GM19324 (cell line): ENCODE measurements at regions not wholly inside any gene's neighbourhood (a gene's known extent, or its start where the extent isn't known, plus 50 kb on each side); places are given as distances from the start of the nearest gene placed in this dataset.

ENCODE experiments used
- ATAC-seq: cut with Tn5 transposase; IDR thresholded peaks from one replicate; pipeline ENCODE4 v1.9.1; 2021; ENCODE audit warnings: mild to moderate bottlenecking, moderate library complexity; ENCODE audit not compliant: unreplicated experiment, low FRiP score

DNA sequence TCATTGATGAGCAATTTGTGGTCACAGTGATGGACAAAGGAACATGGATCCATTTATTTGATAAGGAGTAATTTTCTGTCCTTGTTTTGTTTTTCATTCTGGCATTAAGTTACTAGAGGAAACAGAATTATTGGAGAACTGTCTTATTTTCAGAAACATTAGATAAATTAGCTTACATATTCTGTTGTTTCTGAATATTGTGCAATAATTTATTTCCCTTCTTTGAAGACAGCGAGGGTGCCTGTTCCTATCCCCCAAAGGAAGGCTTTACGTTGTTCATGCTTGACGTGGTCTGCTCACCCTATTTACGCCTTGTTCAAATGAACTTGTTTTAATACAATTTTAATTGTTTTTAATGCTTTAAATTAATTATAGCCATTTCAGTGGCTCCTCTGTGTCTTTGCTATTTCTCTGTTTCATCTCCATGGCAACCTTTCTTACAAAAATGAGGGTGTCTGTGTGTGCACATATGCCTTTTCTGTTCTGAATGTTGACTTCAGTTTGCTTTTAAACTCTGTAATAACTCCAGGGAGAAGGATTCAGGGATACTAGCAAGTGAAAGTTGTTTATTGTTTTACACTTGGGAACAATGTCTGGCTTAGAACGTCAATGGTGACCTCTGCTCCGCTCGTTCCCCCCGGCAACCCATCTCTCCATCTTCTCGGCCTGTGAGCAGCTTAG is 138.3 kb upstream of the PLET1 start:
- ATAC-seq = no peak

DNA sequence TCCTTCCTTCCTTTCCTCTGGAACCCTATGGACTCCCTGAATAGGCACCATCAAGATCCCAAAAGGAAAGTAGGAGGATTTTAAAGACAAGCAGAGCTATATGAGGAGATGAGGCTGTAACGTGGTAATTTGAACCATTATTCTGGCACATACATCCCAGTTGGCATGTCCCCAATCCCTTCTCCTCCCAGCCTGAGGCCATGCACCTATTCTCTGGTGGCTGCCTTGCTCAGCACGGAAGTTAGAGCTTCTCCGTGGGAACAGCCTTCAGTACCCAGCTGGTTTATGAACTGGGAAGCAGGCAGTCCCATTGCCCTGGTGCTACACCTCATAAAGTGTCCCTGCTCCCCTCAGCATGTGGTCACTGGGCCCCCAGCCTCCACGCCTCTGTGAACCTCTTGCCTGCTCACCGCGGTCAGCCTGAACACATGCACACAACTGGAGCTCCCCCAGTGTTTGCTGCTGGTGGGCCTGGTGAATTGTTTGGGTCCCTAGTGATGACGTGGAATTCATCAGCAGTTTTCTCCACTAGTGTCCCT is 139.9 kb upstream of the PLET1 start:
- ATAC-seq = no peak

DNA sequence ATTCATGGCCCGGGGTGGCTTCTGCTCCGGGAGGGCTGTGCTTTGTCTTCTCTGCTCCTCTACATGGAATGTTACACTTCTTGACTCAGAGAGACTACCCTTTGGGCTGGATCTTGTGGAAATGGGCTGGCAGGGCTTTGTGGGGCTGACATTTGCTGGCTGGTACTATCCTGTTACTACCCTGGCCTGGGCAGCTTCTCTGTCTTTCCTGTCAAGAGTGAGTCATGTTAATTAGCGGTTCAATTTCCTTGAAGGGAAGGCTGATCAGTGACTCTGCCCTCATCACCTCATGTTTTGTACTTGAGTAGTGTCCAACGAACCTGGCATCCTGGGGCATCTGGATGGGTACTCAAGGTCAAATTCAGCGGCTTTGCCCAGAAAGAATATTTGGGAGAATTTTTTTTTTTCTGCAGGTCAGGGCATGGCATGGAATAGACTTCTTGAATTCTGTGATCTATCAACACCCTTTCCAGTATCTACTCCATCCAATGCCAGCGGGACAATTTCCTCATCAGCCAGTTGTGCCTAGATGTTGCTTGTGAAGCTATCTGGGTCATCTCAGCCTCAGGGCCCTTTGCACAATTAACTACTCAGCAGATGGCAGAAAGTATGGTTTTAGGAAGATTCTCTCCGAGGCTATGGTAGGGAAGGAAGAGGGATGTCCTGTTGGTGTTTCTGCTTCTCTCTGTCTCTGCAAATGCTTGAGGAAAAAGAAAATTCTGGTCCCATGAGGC is 140.5 kb upstream of the PLET1 start:
- ATAC-seq = no peak

DNA sequence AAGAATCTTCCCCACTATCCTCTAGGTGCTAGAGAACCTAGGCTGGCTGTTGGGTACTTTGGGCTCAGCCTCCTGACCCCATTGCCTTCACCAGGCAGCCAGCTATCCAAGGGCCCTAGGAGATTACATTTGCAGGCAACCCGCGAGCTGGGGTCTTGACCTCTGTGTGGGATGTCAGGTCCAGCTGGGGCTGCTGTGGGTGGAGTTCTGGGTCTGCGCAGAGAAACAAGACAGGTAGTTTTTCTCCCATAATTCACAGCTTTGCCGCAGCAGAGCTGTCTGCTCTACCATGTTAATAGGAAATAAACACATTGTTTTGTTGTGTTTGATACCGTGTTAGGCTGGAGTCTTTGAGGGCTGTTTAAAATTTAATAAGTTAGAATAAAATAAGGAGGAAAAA is 142.8 kb upstream of the PLET1 start:
- ATAC-seq = no peak

DNA sequence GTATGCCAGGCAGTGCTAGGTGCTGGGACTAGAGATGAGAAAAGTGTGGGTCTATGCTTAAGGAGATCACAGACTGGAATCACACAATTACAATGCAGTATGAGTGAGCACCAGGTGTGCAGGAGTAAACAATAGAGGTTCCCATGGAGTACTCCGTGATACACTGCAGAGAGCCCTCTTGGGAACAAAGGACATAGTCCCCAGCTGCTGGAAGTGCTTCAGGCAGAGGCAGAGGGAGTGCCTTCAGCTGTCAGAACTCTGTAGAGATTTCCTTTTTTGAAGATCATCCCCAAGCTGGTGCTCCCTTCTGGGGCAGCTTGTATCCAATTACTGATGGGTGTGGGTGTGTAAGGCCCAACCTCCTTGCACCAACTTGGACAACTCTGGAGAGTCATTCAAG is 143.5 kb upstream of the PLET1 start:
- no peak for ATAC-seq

DNA sequence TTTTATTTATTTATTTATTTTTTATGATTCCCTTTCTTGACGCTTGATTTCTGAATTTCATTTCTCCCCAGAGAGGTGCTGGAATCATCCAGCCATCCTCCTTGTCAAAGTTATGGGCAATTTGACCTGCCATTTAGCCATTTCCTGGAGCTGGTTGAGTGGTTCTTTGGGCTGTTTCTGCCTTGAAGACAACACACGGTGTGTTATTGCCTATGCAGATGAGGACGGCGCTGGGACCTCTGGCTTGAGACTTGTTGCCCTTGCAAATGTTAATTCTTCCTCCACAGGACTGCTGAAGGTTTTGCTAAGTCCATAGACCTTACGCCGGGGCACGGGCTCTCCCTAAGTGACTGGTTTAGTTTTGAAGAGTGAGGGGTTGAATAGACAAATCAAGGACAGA is 147.9 kb upstream of the PLET1 start:
- no peak for ATAC-seq

DNA sequence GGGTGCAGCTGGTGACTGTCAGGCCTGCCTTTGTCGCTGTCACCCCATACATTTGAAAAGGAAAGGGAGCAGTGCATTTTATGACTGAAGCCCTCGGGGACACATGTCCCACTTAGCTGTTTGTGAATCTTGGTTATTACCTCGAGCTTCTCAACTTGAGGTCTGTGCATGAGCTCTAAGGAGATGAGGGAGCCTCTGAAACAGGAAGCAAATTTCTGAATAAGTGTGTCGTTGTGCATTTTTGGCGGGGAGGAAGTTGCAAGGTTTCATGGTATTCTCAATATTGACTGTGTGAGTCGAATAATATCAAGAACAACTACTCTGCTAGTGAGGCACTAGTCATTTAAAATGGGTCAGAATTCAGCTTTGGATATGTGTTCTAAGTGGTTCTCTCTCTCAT is 149.7 kb upstream of the PLET1 start:
- ATAC-seq = no peak

DNA sequence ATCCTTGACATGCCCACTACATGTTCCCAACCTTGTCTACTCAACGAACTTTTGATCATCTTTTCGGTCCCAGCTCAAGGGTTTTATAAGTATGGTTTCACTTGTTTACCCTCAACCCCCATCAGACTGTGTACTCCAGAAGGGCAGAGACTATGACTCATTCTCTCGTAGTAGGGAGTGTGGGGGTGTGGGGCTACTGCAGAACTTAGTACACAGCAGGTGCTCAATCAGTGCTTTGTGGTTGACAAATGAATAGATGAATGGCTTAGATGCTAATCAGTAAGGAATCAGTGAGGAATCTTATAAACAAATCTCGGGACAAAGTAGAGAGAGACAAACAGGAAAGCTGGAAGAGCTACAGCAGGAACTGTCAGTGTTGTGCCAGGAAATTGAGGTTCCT is 151.7 kb upstream of the PLET1 start:
- ATAC-seq = no peak

DNA sequence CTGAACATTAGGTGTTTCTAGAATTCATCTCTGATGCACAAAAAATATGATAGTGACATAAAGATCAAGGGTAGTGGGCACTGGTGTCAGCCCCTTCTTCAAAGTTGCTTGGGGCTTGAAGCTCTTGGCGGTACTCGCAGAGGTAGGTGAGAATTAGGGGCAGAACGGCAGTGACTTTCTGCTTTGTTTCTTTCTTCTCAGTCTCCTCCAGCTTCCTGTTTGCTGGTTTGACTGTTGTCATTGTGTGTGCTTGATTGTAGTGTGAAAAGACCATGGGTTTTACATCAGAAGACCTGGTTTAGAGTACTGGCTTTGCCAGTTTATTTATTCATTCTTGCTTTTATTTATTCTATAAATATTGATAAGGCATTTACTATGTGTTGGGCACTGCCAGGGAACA is 156.7 kb upstream of the PLET1 start:
- no peak for ATAC-seq

DNA sequence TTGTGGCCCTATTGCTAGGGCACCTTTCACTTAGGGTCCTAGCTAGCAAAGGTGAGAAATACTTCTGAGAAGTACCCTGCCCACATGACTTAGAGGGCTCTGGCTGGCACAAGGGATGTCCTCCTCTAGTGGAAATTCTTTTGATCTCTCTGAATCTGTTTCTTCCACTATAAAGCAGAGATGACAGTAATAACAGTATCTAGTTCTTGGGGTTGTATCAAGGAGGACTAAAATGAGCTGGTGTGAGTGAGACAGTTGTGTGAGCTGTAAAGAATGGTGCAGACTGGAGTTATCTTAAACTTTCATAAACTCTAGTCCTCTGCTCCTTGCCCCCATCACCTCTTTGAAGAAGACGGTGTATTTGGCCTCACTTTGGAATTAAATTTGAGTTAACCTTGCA is 157.8 kb upstream of the PLET1 start:
- no peak for ATAC-seq

DNA sequence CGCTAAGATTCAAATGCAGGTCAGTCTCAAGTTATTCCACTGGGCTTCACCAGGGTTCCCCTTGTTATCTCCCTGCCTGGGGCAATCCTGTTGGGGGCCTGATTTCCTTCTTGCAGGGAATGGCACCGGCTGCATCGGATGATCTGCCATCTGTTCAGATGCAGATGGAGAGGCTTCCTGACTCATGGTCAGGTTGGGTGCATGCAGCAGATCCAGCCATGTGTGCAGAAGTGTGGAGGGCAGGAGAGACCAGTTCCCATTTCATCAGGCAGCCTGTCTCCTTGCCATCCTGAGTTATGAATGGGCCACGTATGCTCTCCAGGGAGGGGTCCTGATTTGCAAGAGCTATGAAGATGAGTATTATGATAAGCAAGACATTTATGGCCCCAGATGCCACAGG is 161.2 kb upstream of the PLET1 start:
- ATAC-seq = no peak

DNA sequence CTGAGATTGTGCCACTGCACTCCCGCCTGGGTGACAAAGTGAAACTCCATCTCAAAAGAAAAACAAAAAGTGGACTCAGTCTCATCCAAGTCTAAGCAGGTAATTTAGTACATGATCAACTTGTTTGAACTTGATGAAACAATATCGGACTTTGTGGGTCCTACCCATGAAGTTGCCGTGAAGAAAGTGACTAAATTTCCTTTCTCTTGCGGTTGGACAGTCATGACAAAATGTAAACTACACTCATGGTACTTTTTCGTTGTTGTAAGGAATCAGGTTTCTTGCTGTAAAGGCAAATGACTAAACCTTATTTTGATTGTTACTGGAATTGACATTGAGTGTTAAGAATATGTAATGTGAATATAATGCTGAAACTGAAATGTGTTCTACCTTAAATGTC is 164.5 kb upstream of the PLET1 start:
- ATAC-seq = no peak

DNA sequence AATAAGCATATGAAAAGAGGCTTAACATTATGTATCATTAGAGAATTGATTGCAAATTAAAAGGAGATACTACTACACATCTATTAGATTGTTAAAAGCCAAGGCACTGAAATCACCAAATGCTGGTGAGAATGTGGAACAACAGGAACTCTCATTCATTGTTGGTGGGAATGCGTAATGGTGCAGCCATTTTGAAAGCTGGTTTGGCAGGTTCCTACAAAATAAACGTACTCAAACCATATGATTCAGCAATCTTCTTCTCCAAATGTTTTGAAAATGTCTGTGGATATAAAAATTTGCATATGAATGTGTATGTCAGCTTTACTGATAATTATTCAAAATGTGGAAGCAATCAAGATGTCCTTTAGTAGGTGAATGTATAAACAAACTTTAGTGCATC is 176.4 kb upstream of the PLET1 start:
- ATAC-seq = no peak

DNA sequence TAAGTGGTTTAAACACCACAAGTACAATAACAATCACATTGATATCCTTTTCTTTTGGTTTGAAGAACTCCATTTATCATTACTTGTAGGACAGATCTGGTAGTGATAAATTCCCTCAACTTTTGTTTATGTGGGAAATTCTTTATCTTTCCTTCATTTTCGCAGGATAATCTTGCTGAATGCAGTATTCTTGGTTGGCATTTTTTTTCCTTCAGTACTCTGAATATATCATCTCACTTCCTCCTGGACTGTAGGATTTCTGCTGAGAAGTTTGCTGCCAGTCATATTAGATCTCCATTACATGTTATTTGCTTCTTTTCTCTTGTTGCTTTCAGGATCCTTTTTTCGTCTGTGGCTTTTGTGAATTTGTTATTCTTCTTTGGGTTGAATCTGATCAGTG is 179.0 kb upstream of the PLET1 start:
- no peak for ATAC-seq

DNA sequence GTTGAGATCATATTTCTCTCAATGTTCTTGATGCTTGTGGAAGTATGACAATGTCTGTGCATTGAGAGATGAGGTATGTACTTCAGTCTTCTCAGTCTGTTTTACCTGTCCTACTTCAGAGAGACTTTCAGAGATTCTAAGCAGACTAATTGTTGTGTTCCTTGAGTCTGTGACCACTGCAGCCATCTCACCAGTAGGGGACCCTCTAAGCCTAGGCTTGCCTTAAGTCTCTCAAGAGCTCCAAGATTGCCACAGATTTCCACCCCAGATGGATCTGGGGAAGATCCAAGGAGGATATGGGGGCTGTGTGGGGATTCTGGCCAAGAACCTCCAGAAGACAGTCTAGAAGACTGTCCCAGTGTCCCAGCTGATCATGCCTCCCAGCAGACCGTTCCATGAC is 179.9 kb upstream of the PLET1 start:
- ATAC-seq = no peak

DNA sequence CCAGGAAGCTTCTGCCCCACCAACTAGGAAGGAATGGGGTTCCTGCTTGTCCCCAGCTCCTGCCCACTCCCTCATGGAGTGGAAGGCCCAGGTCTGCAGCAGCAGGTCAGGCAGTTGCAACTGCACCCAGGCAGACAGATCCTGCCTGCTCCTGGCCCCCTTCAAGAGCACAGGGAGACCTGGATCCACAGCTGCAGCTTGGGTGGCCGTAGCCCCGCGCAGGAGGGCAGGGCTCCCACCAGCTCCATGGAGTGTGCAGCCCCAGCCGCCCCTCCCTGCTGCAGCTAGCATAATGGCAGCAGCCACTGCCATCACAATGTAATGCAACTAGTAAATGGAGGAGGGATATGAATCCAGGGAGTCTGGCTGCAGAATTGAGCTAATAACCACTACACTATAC is 187.5 kb upstream of the PLET1 start:
- no peak for ATAC-seq

DNA sequence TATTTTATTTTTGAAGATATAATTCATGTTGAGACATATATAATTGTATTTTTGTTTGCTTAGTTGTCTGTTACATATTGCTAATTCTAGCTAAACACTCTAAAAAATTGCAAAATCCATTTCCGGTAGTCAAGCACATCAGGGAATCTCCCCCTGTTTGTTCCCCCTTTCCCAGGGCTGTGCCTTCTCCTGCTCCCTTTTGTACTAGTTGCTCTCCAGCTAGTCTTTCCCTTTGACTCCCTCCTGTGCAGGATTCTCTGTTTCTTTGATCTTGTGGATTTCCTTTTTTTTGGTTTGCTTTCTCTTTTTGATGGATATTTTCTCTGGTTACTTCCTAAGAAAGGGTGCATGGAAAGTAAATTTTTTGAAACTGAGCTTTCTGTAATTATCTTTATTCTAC is 188.1 kb upstream of the PLET1 start:
- no peak for ATAC-seq

DNA sequence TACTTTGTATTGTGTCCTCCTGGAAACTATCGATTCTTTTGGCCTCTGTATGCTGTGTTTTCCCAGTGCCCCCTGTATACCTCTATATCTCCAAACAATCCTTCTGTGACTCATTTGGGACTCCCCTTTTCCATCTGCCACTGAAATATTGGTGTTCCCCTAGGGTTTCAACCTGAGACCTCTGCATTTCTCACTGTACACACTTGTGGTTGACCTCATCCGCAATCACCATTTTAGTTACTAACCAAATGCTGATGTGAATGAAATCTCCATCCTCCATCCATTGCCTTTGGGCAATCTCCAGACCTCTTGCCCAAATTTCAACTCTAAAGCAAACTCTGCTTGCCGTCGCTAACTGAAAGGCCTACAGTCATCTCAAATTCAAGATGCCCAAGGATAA is 190.6 kb upstream of the PLET1 start:
- no peak for ATAC-seq

DNA sequence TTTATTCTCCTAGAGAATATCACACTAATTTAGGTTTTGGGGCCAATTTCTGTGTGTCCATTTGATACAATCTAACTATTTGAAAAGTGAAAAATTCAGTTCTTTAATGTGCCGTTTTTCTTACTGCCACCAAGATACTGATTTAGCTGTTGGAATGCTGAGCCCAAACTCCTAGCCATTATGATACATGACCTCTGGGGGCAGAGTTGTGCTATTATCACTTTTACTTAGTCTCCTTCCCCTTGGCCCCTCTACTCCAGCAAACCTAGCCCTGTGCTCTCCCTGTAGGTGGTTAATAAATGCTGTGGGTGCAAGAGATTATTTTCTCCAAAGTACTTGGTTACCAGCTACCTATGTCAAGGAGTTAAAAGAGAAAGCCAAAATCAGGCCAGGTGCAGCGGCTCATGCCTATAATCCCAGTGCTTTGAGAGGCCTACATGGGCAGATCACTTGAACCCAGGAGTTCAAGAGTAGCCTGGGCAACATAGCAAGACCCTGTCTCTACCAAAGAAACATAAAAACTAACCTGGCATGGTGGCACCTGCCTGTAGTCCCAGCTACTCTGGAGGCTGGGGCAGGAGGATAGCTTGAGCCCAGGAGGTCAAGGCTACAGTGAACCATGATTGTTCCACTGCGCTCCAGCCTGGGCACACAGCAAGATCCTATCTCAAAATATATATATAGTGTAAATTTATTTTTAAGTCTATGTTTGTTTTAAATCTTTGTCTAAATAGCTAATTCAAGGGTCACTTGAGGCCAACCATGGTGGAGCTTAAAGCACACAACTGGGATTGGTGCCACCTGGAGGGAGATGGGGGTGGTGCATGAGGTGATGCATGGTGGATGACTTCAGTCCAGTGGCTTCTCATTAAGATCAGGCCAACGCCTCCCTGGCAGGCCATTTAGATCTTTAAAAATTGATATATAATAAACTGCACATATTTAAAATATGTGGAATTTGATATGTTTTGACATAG is 193.2 kb upstream of the PLET1 start:
- ATAC-seq = no peak

DNA sequence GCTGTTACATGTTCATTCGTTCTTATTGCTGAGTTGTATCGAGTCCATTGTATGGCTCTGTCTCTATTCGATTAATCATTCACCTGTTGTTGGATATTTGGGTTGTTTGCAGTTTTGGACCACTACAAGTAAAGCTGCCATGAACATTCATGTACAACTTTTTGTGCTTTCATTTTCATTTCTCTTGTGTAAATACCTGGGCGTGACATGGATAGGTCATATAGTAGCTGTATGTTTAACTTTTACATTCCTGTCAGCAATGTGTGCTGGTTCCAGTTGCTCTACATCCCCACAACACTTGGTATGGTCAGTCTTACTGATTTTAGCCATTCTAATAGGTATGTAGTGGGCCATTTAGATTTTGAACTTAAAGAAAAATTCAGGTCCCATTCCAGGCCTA is 194.2 kb upstream of the PLET1 start:
- no peak for ATAC-seq

DNA sequence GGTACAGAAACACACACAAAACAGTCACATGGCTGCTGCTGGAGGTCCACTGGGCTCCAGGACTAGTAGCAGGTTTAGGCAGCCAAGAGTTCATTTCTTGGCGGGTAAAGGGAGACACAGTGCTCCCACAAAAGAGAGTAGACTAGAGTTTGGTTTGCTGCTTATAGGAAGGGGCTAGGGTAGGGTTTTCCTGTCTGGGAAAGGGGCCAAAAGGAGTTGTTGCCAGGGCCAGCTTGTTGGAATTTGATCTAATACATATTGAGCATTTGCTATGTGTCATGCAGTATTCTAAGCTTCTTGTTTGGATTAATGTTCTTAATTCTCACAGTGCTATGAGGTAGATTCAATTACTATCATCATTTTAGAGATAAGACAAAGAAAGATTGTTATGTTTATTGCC is 195.1 kb upstream of the PLET1 start:
- no peak for ATAC-seq
